ENCODE measurements at regions not wholly inside any gene's neighbourhood (a gene's known extent, or its start where the extent isn't known, plus 50 kb on each side); places are given as distances from the start of the nearest gene placed in this dataset.
"Not testable (repeated sequence)": the region's sequence is repeated elsewhere in the genome, so short reads cannot be mapped to it uniquely, and the experiment has no call there.

GRCh38 chr1:55430206-55430605, 215.0 kb upstream of the USP24 start:
- DNase-seq; FAIRE-seq; intact Hi-C loops (cut with DNase I); H3K9ac ChIP-seq (ENCODE audit: low read length in 3 of 3); H3K36me3 ChIP-seq (ENCODE audit: control insufficient read depth in 2 of 3, insufficient read depth in 3 of 3, low read length in 3 of 3); H3K27ac ChIP-seq (ENCODE audit: low read depth in 2 of 2, low read length in 2 of 2); H3K4me3 ChIP-seq (ENCODE audit: low read length in 3 of 3); H3K27me3 ChIP-seq (ENCODE audit: control insufficient read depth, insufficient read depth, low read length); H3K4me1 ChIP-seq (ENCODE audit: control insufficient read depth in 2 of 3, insufficient read depth in 2 of 3, low read depth in 1 of 3, low read length in 3 of 3); H3K9me3 ChIP-seq (ENCODE audit: control insufficient read depth in 2 of 3, insufficient read depth in 1 of 3, low read length in 3 of 3): not testable (repeated sequence)

GRCh38 chr1:55428944-55429931, 214.1 kb upstream of the USP24 start:
- no peak overlapping the region for H3K4me3 ChIP-seq (ENCODE audit: low read length in 3 of 3)
- no peak overlapping the region for H3K9ac ChIP-seq (ENCODE audit: low read length in 3 of 3)
- H3K9me3 ChIP-seq (ENCODE audit: control insufficient read depth in 2 of 3, insufficient read depth in 1 of 3, low read length in 3 of 3), result no peaks in the 10 kb centered on the region
- DNase-seq, result peak in 3 of 5 donors; percentile 13 to 73 (median 22)
- no peaks in the 10 kb centered on the region for H3K27me3 ChIP-seq (ENCODE audit: control insufficient read depth, insufficient read depth, low read length)
- H3K36me3 ChIP-seq (ENCODE audit: control insufficient read depth in 2 of 3, insufficient read depth in 3 of 3, low read length in 3 of 3), result no peaks in the 10 kb centered on the region
- FAIRE-seq, result no peak
- intact Hi-C loops (cut with DNase I), result no loop called here
- TF ChIP-seq CTCF (IDR thresholded peaks at IDR 0.05; ENCODE audit: borderline replicate concordance, extremely low read depth, insufficient read depth), result no peak
- H3K4me1 ChIP-seq (ENCODE audit: control insufficient read depth in 2 of 3, insufficient read depth in 2 of 3, low read depth in 1 of 3, low read length in 3 of 3), result peaks cover 0 to 3% (median 0%) of the 10 kb centered on the region in 3 donors
- peak overlapping the region in 1 of 2 donors; percentile 32 for H3K27ac ChIP-seq (ENCODE audit: low read depth in 2 of 2, low read length in 2 of 2)

- Histone ChIP-seq H3K9ac (ENCODE audit: low read length in 3 of 3) (no peak overlapping the region), H3K36me3 (ENCODE audit: control insufficient read depth in 2 of 3, insufficient read depth in 3 of 3, low read length in 3 of 3) (no peaks in the 10 kb centered on the region), H3K4me1 (ENCODE audit: control insufficient read depth in 2 of 3, insufficient read depth in 2 of 3, low read depth in 1 of 3, low read length in 3 of 3) (peaks cover 0 to 3% (median 0%) of the 10 kb centered on the region in 3 donors), H3K27me3 (ENCODE audit: control insufficient read depth, insufficient read depth, low read length) (no peaks in the 10 kb centered on the region), H3K27ac (ENCODE audit: low read depth in 2 of 2, low read length in 2 of 2) (no peak overlapping the region), H3K9me3 (ENCODE audit: control insufficient read depth in 2 of 3, insufficient read depth in 1 of 3, low read length in 3 of 3) (no peaks in the 10 kb centered on the region), H3K4me3 (ENCODE audit: low read length in 3 of 3) (no peak overlapping the region)
- DNase-seq (peak in 1 of 5 donors; percentile 20), FAIRE-seq (no peak)
- intact Hi-C loops (cut with DNase I), result no loop called here
- TF ChIP-seq CTCF (IDR thresholded peaks at IDR 0.05; ENCODE audit: borderline replicate concordance, extremely low read depth, insufficient read depth), result no peak
Observed at GRCh38 chr1:55428231-55428630, 213.1 kb upstream of the USP24 start.

- TF ChIP-seq CTCF (IDR thresholded peaks at IDR 0.05; ENCODE audit: borderline replicate concordance, extremely low read depth, insufficient read depth), result no peak
- intact Hi-C loops (cut with DNase I), result no loop called here
- no peaks in the 10 kb centered on the region for H3K27me3 ChIP-seq (ENCODE audit: control insufficient read depth, insufficient read depth, low read length)
- no peak overlapping the region for H3K9ac ChIP-seq (ENCODE audit: low read length in 3 of 3)
- DNase-seq, result no peak
- H3K4me1 ChIP-seq (ENCODE audit: control insufficient read depth in 2 of 3, insufficient read depth in 2 of 3, low read depth in 1 of 3, low read length in 3 of 3), result peaks cover 0 to 3% (median 0%) of the 10 kb centered on the region in 3 donors
- no peaks in the 10 kb centered on the region for H3K9me3 ChIP-seq (ENCODE audit: control insufficient read depth in 2 of 3, insufficient read depth in 1 of 3, low read length in 3 of 3)
- H3K36me3 ChIP-seq (ENCODE audit: control insufficient read depth in 2 of 3, insufficient read depth in 3 of 3, low read length in 3 of 3), result no peaks in the 10 kb centered on the region
- H3K4me3 ChIP-seq (ENCODE audit: low read length in 3 of 3), result no peak overlapping the region
- FAIRE-seq, result no peak
- H3K27ac ChIP-seq (ENCODE audit: low read depth in 2 of 2, low read length in 2 of 2), result no peak overlapping the region
Observed at GRCh38 chr1:55427606-55428005, 212.4 kb upstream of the USP24 start.

Measured in kidney (tissue), 13 donors.